ENCODE measurements at regions not wholly inside any gene's neighbourhood (a gene's known extent, or its start where the extent isn't known, plus 50 kb on each side); places are given as distances from the start of the nearest gene placed in this dataset.
A peak's percentile ranks its signal among the peaks of the same experiment; 100 is the strongest.

DNA sequence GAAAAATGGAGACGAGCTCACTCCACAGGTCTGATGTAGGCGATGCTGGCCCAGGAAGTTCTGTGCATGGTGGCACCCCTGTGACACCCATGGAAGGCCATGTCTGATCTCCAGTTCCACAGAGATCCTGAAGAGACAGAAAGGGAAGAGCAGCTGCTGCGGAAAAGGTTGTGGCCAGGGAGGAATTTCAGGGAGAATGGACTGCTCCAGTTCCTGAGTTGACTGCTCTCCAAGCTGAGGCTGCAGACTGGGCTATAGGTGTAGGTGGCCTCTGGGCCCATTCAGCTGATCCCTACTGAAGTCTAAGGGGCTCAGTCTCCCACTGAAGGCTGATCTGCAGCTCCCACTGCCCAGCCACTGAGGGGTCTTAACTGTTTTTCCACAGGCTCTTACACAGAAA lies 89.2 kb downstream of the ETS2 start:
- Histone ChIP-seq H4K91ac (ENCODE audit: insufficient read depth, low read depth, low read length) (no peak overlapping the region), H3K9ac (ENCODE audit: low read depth, low read length) (no peak overlapping the region), H4K20me1 (ENCODE audit: insufficient read depth, low read length) (no peaks in the 10 kb centered on the region), H3K9me3 (ENCODE audit: control insufficient read depth, insufficient read depth, low read length) (no peaks in the 10 kb centered on the region), H3K4me3 (ENCODE audit: insufficient read depth, low read depth, low read length) (no peak overlapping the region), H2BK120ac (ENCODE audit: low read depth, low read length) (no peak overlapping the region), H3K4ac (ENCODE audit: low read depth, low read length) (no peak overlapping the region; the same call in 1 of the 2 replicates), H3K27ac (ENCODE audit: insufficient read depth, low read length) (no peak overlapping the region), H3K18ac (ENCODE audit: low read depth, low read length) (no peak overlapping the region), H3K36me3 (ENCODE audit: control insufficient read depth, insufficient read depth, low read length) (no peaks in the 10 kb centered on the region), H3K27me3 (ENCODE audit: control insufficient read depth, insufficient read depth, low read length) (no peaks in the 10 kb centered on the region), H4K5ac (ENCODE audit: low read depth, low read length) (no peak overlapping the region), H2BK20ac (ENCODE audit: low read depth, low read length) (no peak overlapping the region), H2AK5ac (ENCODE audit: low read depth, low read length) (peak overlapping the region; percentile 21; the same call in 1 of the 2 replicates), H3K4me2 (ENCODE audit: low read depth, low read length) (no peak overlapping the region), H3K4me1 (ENCODE audit: control insufficient read depth, insufficient read depth, low read length) (no peaks in the 10 kb centered on the region), H3K23ac (ENCODE audit: low read depth, low read length) (no peak overlapping the region), H3K79me1 (ENCODE audit: low read depth in 1 of 2, low read length in 2 of 2) (no peaks in the 10 kb centered on the region), H3K9me1 (ENCODE audit: insufficient read depth, low read length) (no peaks in the 10 kb centered on the region), H2AFZ (replicated peaks; ENCODE audit: low read length, poor library complexity) (peak overlapping the region; percentile 53), H3K56ac (ENCODE audit: extremely low read depth, insufficient read depth, low read length) (no peak overlapping the region), H2AK9ac (replicated peaks; ENCODE audit: low read depth, low read length, poor library complexity) (no peak overlapping the region), H2BK5ac (ENCODE audit: low read depth, low read length, poor library complexity, severe bottlenecking) (no peak overlapping the region), H2BK15ac (ENCODE audit: low read depth, low read length) (no peak overlapping the region; the same call in 2 of the 3 replicates), H4K8ac (ENCODE audit: low read depth in 2 of 2, low read length in 2 of 2) (no peak overlapping the region), H3K14ac (replicated peaks; ENCODE audit: low read depth, low read length) (no peak overlapping the region)
- no TSS peak for BruUV-seq (replicated peaks)
- no peak for TF ChIP-seq MXI1 (IDR thresholded peaks at IDR 0.05; ENCODE audit: borderline replicate concordance, low read depth, low read length)
- no peak for TF ChIP-seq MAFK (IDR thresholded peaks at IDR 0.05; ENCODE audit: low read depth, low read length)
- TF ChIP-seq, protein P1, sequence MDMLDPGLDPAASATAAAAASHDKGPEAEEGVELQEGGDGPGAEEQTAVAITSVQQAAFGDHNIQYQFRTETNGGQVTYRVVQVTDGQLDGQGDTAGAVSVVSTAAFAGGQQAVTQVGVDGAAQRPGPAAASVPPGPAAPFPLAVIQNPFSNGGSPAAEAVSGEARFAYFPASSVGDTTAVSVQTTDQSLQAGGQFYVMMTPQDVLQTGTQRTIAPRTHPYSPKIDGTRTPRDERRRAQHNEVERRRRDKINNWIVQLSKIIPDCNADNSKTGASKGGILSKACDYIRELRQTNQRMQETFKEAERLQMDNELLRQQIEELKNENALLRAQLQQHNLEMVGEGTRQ (IDR thresholded peaks at IDR 0.05; ENCODE audit: low read depth, low read length), result no peak
- TF ChIP-seq RAD21 (IDR thresholded peaks at IDR 0.05; ENCODE audit: low read length), result no peak
- TF ChIP-seq SMC3 (IDR thresholded peaks at IDR 0.05; ENCODE audit: low read depth, low read length), result no peak
- ATAC-seq (ENCODE audit: low read depth) (no peak), DNase-seq (no peak)
- CTCF ChIA-PET, result no interaction called here
- dilution Hi-C loops (cut with HindIII; ENCODE audit: low sequenced_read_pairs, unreplicated experiment) (no loop called here), in situ Hi-C loops (cut with MboI; ENCODE audit: low sequenced_read_pairs) (no loop called here), intact Hi-C loops (cut with micrococcal nuclease) (no loop called here)
- POLR2A ChIA-PET (ENCODE audit: unreplicated experiment), result no interaction called here
- 100% methylated on average over 2 of the region's 3 CpGs; no CpG with 5 or more reads in 1 of the 2 experiments for WGBS, 2 experiments (ENCODE audit: extremely low coverage in 2 of 2, insufficient read length in 1 of 2)
